Neural progenitor cell (in vitro differentiated cells): ENCODE measurements at regions not wholly inside any gene's neighbourhood (a gene's known extent, or its start where the extent isn't known, plus 50 kb on each side); places are given as distances from the start of the nearest gene placed in this dataset.

Experiments
- EZH2 ChIP-seq: fragments of 200-600 bp; sonication (generic); IDR thresholded peaks from 2 replicates; pipeline ENCODE4 v1.6.1; 2017; ENCODE audit warnings: antibody characterized with exemption, mild to moderate bottlenecking, moderate library complexity
- EZH2phosphoT487 ChIP-seq: fragments of 200-600 bp; sonication (generic); IDR thresholded peaks from 2 replicates; pipeline ENCODE4 v1.6.1; 2017; ENCODE audit warnings: antibody characterized with exemption

DNA sequence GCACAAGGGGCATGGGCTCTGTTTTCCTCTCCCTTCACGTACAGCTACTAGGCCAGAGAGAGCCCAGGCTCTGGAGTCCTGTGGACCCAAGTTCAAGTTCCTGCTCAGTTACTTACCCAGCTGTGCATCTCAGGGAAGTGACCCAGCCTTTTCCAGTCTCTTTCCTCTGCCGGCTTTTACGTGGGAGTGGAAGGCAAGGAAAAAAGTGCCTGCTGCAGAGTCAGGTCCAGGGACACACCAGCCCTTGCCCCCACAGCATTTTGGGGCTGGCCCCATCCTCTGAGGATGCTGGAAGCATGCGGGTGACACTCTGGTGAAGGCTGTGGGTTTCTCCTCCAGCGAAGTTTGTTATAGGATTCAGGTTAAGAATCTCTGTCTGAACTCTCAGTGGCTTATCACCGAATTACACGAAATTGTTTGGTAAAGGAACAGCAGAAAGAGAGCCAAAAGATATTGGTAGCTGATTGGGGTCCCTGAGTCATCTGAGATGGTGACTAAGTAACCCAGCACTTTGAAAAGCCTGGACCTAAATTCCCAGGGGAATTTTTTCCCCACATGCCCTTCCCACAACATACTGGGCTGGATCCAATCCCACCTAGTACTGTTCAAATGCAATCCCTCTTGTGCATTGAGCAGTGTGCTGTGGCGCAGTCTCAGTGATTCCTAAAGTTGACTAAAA, 424.3 kb downstream of the RPS24 start:
- TF ChIP-seq EZH2 (no peak), EZH2phosphoT487 (no peak)
